NCI-H2081 (cell line): ENCODE measurements at regions not wholly inside any gene's neighbourhood (a gene's known extent, or its start where the extent isn't known, plus 50 kb on each side); places are given as distances from the start of the nearest gene placed in this dataset.

ENCODE experiments used
- DNase-seq, 2 experiments: peaks; one replicate each; lab custom pipeline; 2025; lab: John Stamatoyannopoulos, UW

DNA sequence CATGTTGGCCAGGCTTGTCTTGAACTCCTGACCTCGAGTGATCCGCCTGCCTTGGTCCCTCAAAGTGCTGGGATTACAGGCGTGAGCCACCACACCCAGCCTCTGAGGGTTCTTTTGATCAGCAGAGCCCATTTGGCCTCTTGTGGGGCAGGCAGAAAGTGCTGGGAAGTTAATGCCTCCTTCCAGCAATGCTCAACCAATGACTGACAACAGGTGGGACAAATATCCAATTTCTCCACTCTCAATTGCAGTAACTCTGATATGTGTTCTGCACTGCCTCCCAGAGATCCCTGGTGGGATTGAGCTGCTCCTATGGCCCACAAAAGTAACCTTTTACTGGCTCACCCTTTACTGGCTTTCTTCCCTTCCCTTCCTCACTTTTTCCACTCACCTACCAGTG lies 79.9 kb upstream of the APC start:
- no peak for DNase-seq

DNA sequence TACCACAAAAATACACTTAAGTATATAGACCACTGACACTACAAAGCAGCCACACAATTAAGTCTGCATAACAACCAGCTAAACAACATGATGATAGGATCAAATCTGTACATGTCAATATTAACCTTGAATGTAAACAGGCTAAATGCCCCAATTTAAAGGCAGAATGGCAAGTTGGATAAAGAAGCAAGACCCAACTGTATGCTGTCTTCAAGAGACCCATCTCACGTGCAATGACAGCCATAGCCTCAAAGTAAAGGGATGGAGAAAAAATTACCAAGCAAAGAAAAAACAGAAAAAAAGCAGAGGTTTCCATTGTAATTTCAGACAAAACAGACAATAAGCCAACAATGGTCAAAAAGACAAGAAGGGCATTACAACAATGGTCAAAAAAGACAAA lies 77.3 kb upstream of the APC start:
- no peak for DNase-seq

DNA sequence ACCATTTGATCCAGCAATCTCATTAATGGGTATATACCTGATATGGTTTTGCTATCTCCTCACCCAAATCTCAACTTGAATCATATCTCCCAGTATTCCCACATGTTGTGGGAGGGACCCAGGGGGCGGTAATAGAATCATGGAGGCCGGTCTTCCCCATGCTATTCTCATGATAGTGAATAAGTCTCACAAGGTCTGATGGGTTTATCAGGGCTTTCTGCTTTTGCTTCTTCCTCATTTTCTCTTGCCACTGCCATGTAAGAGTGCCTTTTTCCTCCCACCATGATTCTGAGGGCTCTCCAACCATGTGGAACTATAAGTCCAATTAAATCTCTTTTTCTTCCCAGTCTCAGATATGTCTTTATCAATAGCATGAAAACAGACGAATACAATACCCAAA lies 74.5 kb upstream of the APC start:
- no peak for DNase-seq

DNA sequence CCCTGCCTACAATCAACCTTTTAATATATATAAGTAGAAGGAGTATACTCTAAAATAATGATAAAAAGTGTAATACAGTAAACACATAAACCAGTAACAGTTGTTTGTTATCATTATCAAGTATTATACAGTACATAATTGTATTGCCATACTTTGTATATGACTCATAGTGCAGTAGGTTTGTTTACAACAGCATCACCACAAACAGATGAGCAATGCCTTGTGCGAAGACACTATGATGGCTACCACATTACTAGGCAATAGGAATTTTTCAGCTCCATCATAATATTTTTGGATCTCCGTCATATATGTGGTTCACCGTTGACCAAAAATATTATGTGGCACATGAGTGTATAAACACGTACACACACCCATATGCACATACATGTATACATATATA lies 69.7 kb upstream of the APC start:
- no peak for DNase-seq

GRCh38 chr5:112668911-112669310 lies 68.8 kb upstream of the APC start:
- no peak for DNase-seq

DNA sequence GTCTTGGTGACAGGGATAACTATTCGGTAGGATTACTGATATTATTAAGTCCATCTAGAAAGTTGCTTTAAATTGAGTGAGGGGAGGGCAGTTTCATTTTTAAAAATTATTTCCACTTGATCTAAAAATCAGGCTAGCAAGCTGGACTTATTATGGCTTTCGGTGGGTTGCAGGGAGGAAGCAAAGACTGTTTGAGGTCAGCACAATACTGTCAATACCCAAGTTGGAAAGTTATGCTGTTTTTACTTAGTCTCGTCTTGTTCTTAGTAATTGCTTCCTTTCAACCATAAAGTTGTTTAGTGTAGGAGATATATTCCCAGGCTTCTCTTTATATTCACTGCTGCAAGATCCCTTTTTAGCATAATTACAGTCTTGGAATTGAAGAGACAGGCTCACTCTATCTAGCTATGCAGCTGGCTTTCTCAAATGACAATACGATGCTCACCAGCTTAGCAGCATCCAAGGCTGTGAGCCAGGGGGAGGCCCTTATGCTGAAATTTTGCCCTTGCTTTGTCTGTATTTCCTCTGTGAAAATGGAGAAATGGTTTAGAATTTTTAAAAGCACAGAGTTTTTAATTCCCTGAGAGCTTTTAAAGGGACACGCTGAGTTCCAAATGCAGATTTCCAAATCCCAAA lies 68.2 kb upstream of the APC start:
- no peak for DNase-seq

DNA sequence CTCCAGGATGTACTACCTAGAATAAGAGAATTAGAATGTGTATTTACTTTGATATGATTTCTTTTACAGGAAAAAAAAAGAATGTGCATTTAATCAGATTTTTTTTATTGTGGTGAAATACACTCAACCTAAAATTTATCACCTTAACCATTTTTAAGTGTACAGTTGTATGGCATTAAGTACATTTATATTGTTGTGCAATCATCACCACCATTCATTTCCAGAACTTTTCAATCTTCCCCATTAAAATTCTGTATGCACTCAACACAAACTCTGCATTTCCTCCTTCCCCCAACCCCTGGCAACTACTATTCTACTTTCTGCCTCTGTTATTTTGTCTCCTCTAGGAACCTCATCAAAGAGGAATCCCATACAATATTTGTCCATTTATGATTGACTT lies 66.0 kb upstream of the APC start:
- DNase-seq = no peak

GRCh38 chr5:112681481-112681908 lies 56.2 kb upstream of the APC start:
- DNase-seq = no peak

DNA sequence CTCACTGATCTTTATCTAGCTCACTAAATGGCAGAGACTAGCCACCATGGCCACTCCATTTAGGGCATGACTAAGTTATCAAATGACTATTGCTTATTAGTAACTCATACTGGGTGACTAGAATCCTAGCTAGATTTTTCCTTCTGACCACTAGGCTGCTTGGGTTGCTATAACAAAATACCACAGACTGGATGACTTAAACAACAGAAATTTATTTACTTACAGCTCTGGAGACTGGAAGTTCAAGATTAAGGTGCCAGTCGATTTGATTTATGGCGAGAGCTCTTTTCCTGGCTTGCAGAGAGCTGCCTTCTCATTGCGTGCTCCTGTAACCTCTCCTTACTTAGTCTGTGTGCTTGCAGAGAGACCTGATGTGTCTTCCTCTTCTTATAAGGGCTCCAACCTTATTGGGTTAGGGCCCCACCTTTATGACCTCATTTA lies 55.0 kb upstream of the APC start:
- no peak for DNase-seq

- no peak for DNase-seq
These were observed 53.6 kb upstream of the APC start for GRCh38 chr5:112684121-112684520.

DNA sequence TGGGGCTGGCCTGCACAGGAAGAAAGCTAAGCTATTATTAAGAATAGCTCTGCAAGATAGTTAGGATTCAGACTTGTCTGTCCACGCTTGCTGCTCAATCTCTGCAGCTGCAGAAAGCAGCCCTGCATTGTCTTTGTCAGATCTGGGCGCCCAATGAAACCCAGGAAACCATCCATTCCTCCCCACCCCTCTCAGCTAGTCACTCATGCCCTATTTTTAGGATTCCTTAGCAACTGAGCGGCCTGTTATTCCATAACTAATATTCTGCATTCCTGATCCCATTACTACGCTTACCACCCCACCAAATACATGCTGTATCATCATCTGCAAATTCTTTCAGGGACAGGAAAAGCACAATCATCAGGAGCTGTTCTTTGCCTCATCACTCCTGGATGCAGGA lies 52.9 kb upstream of the APC start:
- no peak for DNase-seq

GRCh38 chr5:112685386-112685785 lies 52.3 kb upstream of the APC start:
- DNase-seq = no peak

DNA sequence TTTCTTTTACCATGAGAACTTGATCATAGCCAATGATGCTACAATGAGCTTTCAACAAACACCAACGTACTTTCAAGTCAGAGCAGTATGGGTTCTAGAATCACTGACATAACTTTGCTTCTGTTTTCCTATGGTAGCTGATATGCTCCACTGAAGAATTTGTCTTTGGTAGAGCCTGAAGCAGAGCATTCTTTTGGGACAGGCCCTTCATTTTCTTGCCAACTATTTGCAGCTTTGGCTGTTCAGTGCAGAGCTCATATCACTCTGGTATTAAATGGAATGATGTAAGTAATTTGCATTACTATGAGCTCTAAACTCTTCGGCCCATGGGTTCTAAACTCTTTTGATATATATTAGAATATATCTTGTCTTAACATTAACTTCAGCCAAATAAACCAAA lies 51.8 kb upstream of the APC start:
- DNase-seq = no peak

DNA sequence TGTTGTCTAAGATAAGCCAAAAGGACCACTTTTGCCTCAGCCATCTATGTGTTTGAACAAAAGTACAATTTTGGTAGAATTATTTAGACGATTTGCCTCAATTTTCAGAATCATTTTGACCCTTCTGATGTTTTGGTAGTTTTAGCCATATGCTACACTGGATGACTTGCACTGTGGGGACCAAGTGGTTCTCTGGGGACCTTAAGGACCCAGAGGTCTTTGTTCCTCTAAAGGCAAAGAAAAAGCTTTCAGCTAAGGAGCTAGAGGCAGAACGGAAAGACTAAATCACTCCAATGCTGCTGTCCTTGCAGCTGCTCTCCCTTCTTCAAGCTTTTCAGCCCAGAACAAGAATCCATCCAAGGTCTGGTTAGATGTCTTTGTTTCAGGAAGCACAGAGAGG lies 51.0 kb upstream of the APC start:
- DNase-seq = no peak

GRCh38 chr5:112687306-112687705 lies 50.4 kb upstream of the APC start:
- DNase-seq = no peak
